Activated T-cell treated with anti-CD3 and anti-CD28 coated beads, Interleukin-2, amount 50 U/mL, for 4 hours (primary cell): ENCODE measurements at regions not wholly inside any gene's neighbourhood (a gene's known extent, or its start where the extent isn't known, plus 50 kb on each side); places are given as distances from the start of the nearest gene placed in this dataset.

Source experiments
- ATAC-seq, 2 donors: fragments of 200-7000 bp; cut with Tn5 transposase; one replicate each; pipeline ENCODE4 v1.10.0; 2021
- DNase-seq: peaks from one replicate; pipeline ENCODE4 v3.0.0-alpha.2; 2020
- H3K27me3 Mint-ChIP-seq: one replicate; pipeline ENCODE4 v1.8.0; 2021; ENCODE audit warnings: low read depth, mixed read lengths
- H3K36me3 Mint-ChIP-seq: one replicate; pipeline ENCODE4 v1.8.0; 2022; ENCODE audit warnings: mixed read lengths; ENCODE audit not compliant: insufficient read depth
- H3K4me1 Mint-ChIP-seq: one replicate; pipeline ENCODE4 v1.8.0; 2021; ENCODE audit warnings: low read depth, mixed read lengths
- H3K4me3 Mint-ChIP-seq: one replicate; pipeline ENCODE4 v1.8.0; 2021; ENCODE audit warnings: mild to moderate bottlenecking, moderate library complexity, mixed read lengths
- H3K9me3 Mint-ChIP-seq: one replicate; pipeline ENCODE4 v1.8.0; 2021; ENCODE audit warnings: mixed read lengths

DNA sequence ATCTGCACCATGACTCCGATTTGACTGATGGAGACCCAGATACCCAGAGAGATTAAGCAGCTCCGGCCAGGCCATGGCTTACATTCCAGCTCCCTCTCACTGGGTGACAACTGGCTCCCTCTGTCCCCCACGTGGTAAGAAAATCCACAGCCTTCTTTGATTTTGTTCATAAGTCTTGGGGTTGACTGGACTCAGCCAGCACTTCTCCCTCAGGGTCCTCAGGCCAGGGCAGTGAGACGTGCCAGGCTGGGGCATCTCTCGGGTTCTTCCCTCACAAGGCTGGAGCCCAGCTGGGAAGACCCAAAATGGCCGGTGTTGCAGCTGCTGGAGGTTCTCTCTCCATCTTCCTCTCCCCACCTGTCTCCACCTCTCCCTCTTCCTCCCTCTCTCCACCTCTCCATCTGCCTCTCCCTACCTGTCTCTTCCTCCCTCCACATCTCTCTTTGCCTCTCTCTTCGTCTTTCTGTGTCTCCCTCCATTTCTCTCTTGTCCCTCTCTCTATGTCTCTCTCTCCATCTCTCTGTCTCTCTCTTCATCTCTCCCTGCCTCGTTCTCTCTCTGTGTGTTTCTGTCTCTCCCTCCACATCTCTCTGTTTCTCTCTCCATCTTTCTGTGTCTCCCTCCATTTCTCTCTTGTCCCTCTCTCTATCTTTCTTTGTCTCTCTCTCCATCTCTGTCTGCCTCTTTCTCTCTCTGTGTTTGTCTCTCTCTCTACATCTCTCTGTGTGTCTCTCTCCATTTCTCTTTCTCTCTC, 105.3 kb downstream of the FOXL1 start:
- Mint-ChIP-seq H3K4me3 (no peak overlapping the region), H3K9me3 (no peaks in the 10 kb centered on the region), H3K36me3 (no peaks in the 10 kb centered on the region), H3K4me1 (no peaks in the 10 kb centered on the region), H3K27me3 (peaks cover 21% of the 10 kb centered on the region)
- DNase-seq (no peak), ATAC-seq (no peak)

DNA sequence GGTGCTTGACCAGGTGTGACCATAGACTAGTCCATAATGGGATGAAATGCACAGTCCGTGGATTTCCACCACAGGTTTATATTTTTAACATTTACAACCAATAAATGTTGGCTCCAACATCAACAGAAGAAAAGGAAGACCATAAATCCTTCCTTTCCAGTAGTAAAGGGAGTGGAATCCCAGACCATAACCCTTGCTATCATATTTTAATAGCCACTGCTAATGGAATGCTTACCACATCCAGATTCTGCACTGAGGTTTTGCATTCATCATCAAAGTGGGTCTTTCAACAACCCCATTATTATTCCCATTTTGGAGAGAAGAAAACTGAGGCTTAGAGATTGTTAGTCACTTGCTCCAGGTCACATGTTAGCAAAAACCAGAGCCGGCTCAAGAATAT, 106.7 kb downstream of the FOXL1 start:
- DNase-seq (no peak), ATAC-seq (no peak)
- Mint-ChIP-seq H3K4me3 (no peak overlapping the region), H3K36me3 (no peaks in the 10 kb centered on the region), H3K9me3 (no peaks in the 10 kb centered on the region), H3K4me1 (no peaks in the 10 kb centered on the region), H3K27me3 (peaks cover 14% of the 10 kb centered on the region)

DNA sequence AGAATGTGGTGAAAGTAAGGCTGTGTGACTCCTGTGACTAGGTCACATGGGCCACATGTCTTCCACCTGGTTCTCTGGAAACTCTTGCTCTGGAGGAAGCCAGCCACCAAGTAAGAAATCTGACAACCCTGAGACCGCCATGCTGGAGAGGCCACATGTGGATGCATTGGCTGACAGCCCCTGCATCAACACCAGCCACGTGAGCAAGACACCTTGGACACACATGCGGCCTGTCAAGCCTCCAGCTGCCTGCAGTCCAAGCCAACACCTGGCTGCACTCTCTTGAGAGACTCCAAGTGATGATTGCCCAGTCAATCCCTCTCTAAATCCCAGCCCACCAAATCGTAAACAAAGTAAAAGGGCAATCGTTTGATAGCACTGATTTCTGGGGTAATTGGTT, 112.6 kb downstream of the FOXL1 start:
- no peaks in the 10 kb centered on the region for H3K9me3 Mint-ChIP-seq
- no peak overlapping the region for H3K4me3 Mint-ChIP-seq
- H3K36me3 Mint-ChIP-seq, result no peaks in the 10 kb centered on the region
- no peaks in the 10 kb centered on the region for H3K4me1 Mint-ChIP-seq
- no peaks in the 10 kb centered on the region for H3K27me3 Mint-ChIP-seq
- DNase-seq (no peak), ATAC-seq (no peak)

DNA sequence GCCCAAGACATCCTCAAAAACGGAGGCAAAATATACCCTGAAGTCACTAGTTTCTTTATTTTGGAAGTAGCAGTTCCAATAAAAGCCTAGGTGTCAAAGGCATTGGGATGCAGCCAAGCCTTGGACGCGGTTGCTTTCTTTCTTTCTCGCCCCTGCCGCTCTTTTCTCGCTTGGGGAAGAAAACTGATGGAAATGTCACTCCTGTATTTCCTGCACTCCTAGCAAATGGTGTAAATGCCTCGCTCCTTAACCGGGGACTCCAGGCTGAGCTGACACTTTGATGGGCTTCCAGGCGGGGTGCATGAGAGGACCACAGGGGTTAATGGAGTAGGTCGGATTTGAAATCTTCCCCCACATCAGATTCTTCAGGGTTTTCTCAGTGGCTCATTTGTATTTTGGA, 114.1 kb downstream of the FOXL1 start:
- no peak overlapping the region for H3K4me3 Mint-ChIP-seq
- DNase-seq (no peak), ATAC-seq (no peak)
- H3K27me3 Mint-ChIP-seq, result no peaks in the 10 kb centered on the region
- no peaks in the 10 kb centered on the region for H3K4me1 Mint-ChIP-seq
- no peaks in the 10 kb centered on the region for H3K9me3 Mint-ChIP-seq
- H3K36me3 Mint-ChIP-seq, result no peaks in the 10 kb centered on the region

DNA sequence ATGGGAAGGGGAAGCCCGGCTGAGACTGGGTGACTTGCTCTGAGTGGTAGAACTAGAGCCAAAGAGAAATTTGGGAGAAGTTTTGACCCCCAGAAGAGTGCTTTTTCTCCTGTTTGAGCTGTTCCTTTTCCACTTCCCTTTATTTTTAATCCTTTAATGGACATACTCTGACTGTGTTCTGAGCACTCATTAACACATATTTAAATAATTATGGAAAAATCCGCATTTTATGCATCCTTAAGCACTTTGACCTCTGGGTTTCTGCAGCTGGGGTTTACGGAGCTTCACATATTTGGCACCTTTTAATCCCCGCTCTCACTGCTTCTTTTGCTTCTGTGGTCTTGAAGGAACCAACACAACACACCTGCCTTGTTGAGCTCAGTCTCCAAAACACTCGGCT, 114.7 kb downstream of the FOXL1 start:
- Mint-ChIP-seq H3K36me3 (no peaks in the 10 kb centered on the region), H3K9me3 (no peaks in the 10 kb centered on the region), H3K27me3 (no peaks in the 10 kb centered on the region), H3K4me1 (no peaks in the 10 kb centered on the region), H3K4me3 (no peak overlapping the region)
- DNase-seq (no peak), ATAC-seq (no peak)

DNA sequence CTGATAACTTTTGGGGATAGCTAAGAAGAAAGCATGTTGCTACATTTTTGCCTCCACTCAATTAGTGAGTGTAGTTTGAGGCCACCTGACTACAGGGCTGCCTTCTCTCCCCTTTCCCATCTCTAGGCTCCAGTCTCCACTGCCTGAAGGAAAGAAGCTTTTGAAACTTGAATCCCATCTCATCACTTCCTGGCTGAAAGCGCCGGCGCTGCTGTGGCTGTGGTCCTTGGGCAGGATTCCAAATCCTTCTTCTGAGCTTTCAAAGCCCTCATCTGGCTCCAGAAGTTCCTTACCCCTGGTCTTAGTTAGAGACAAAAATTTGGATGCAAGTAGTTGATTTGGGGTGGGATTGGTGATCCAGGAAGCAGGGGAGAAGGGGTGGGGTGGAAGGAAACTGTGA, 119.4 kb downstream of the FOXL1 start:
- no peak for DNase-seq
- no peaks in the 10 kb centered on the region for H3K36me3 Mint-ChIP-seq
- no peaks in the 10 kb centered on the region for H3K4me1 Mint-ChIP-seq
- H3K27me3 Mint-ChIP-seq, result peaks cover 2% of the 10 kb centered on the region
- H3K4me3 Mint-ChIP-seq, result no peak overlapping the region
- no peak for ATAC-seq
- H3K9me3 Mint-ChIP-seq, result no peaks in the 10 kb centered on the region

DNA sequence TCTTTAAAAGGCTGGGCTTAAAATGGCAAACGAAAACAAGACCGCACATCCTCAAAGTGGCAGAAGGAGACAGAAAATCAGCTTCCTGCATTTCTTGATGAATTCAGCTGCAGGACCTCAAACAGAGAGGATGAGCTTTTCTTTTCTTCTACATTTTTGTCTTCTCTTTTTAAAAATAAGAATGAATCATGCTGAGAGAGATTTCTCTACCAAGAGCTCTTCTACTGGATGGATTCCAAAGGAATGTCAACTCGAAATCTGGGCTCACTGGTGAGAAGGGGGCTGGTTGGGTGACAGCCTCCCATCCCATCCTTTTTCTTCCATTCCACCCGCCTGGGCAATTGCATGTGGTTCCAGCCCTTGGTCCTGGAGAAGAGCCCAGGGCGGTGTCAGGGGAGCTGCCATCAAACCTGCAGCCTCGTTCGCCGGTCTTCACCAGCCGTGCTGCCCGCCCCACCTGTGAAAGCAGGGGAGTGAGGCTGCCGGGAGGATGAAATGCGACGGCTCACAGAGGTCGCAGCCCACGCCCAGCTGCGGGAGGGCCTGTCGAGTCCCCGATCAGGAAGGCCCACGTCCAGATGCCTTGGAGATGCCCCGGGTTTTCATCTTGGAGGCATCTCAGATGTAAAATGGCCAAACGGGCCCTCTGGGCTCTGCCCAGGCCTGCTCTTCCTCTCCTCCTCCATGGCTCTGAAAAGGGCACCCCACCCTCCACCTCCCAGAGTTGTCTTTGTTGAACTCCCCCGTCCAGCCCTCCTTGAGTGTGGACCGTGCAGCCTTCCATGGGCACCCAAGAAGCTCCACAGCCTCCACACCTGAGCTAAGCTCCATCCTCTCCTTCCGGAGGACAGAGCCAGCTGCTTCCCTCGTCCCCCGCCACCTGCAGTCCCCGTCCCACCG, 121.9 kb downstream of the FOXL1 start:
- no peak for DNase-seq
- Mint-ChIP-seq H3K4me3 (no peak overlapping the region), H3K27me3 (peaks cover 4% of the 10 kb centered on the region), H3K9me3 (no peaks in the 10 kb centered on the region), H3K4me1 (no peaks in the 10 kb centered on the region), H3K36me3 (no peaks in the 10 kb centered on the region)
- ATAC-seq, result no peak

DNA sequence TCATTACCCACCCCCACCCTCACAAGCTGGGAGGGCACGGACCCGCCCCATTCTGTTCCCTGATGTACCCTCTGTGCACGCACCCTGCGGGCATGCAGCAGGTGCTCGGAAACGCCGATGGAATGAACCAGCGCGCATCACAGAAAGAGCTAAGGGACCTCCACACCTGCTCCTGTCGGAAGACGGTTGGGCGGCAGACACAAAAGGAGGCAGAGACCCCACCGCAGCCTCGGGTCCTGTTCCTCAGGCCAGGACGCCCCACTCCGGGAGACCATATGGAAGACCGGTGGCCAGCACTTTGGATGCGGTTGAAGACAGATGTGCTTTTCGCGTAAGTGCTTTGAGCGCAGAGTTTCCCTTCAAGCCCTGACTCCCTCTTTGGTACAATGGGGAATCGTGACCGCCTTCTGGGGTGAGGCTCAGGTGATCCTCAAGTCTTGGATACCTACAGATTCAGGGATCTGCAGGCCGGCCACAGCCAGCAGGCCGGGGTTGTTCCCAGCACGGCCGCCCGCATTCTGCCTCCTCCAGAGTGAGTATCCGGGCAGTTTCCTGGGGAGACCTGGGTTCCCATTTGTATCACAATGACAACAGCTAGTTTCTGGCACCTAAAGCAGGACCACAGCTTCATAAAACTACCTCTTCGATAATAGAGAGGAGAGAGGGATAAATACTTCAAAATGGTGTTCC, 123.1 kb downstream of the FOXL1 start:
- DNase-seq, result no peak
- Mint-ChIP-seq H3K4me3 (no peak overlapping the region), H3K9me3 (no peaks in the 10 kb centered on the region), H3K36me3 (no peaks in the 10 kb centered on the region), H3K27me3 (peaks cover 4% of the 10 kb centered on the region), H3K4me1 (no peaks in the 10 kb centered on the region)
- ATAC-seq, result no peak

DNA sequence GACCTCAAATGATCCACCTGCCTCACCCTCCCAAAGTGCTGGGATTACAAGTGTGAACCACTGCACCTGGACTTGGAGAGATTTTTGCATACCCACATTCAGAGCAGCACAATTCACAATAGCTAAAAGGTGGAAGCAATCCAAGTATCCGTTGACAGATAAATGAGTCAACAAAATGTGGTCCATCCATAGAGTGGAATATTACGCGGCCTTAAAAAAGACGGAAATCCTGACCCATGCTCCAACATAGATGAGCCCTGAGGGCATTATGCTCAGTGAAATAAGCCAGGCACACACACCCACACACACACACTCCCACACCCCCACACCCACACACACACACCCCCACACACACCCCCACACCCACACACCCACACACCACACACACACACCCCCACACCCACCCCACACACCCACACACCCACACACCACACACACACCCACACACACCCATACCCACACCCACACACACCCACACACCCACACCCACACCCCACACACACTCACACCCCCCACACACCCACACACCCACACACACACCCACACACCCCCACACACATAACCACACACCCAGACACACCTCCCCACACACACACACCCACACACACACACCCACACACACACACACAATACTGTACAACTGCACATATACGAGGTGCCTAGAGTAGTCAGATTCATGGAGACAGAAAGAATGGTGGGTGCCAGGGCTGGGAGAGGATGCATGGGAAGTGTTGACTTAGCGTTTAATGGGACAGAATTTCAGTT, 124.7 kb downstream of the FOXL1 start:
- no peak overlapping the region for H3K4me3 Mint-ChIP-seq
- ATAC-seq (no peak), DNase-seq (no peak)
- no peaks in the 10 kb centered on the region for H3K36me3 Mint-ChIP-seq
- H3K27me3 Mint-ChIP-seq, result peaks cover 4% of the 10 kb centered on the region
- no peaks in the 10 kb centered on the region for H3K9me3 Mint-ChIP-seq
- no peaks in the 10 kb centered on the region for H3K4me1 Mint-ChIP-seq

DNA sequence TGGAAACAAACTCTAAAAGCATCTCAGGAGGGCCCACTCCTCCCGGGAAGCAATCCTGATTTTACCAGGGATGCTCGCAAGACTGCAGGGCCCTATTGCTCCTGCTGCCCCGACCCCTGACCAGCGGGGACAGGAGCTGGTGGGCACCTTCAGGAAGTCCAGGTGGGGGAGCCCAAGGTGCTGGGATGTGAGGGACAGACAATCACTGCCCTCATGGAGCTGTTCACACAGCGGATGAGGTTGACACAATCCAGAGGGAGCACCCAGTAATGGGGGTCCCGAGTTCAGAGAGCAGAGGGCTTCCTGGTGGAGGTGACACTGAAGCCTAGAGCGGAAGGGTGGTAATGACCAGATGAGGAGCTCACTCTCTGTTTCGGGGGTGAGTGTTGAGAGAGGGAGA, 126.2 kb downstream of the FOXL1 start:
- no peaks in the 10 kb centered on the region for H3K36me3 Mint-ChIP-seq
- H3K4me1 Mint-ChIP-seq, result no peaks in the 10 kb centered on the region
- peaks cover 4% of the 10 kb centered on the region for H3K27me3 Mint-ChIP-seq
- H3K4me3 Mint-ChIP-seq, result no peak overlapping the region
- H3K9me3 Mint-ChIP-seq, result no peaks in the 10 kb centered on the region
- no peak for ATAC-seq
- DNase-seq, result no peak

DNA sequence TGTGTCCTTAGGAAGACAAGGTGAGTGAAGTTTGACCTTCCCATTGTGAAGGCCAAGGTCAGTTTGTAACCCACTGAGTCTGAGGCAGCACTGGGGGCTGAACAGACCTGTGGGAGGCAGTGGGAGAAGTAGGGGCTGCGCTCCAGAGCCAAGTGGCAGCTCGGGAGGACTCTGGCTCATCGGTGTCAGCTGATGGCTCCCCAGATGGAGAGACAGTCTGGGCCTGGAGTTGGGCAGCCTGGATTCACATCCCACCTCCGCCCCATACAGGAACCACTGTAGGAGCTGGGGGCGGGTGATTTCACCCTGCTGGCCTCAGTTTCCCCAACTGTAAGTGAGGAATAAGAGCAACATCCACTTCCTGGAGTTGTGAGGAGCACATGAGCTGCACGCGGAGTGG, 128.4 kb downstream of the FOXL1 start:
- ATAC-seq, result no peak
- no peaks in the 10 kb centered on the region for H3K4me1 Mint-ChIP-seq
- H3K36me3 Mint-ChIP-seq, result no peaks in the 10 kb centered on the region
- no peaks in the 10 kb centered on the region for H3K9me3 Mint-ChIP-seq
- H3K4me3 Mint-ChIP-seq, result no peak overlapping the region
- peaks cover 2% of the 10 kb centered on the region for H3K27me3 Mint-ChIP-seq
- no peak for DNase-seq

DNA sequence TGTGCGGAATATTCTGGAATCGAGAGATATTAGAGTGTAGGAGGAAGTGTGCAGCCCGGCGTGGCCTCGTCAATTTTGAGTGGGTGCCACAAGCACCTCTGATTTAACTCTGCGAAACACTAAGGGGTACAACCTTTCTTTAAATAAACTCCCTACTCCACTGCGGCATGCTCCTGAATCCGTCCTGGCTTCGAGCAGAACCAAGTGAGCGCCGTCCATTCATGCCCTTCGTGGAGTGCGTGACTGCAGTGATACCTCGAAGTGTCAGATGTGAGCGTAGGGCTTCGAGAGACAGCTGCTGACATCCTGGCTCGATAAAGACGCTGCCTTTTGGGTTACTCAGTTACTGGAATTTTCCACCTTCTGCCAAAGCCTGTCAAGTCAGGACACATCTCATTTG, 128.8 kb downstream of the FOXL1 start:
- ATAC-seq (no peak), DNase-seq (no peak)
- Mint-ChIP-seq H3K4me3 (no peak overlapping the region), H3K36me3 (no peaks in the 10 kb centered on the region), H3K4me1 (no peaks in the 10 kb centered on the region), H3K27me3 (peaks cover 2% of the 10 kb centered on the region), H3K9me3 (no peaks in the 10 kb centered on the region)

DNA sequence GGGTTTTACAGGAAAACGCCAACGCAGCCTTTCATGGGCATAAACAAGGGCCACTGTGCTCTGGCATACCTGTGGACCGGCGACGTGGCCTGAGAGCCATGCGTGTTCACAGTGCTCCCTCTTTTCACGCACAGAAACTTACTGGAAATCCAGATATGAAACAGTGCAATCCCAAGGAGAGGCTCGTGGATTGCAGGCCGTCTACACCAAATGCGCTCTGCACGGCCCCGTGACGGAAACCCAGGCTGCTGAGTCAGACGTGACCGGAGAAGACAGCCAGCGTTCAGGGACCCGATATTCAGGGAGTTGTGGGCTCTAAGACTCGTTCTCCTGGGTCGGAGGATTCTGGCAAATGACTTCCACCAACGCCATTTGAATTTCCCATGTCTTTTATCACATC, 129.2 kb downstream of the FOXL1 start:
- no peaks in the 10 kb centered on the region for H3K36me3 Mint-ChIP-seq
- DNase-seq, result no peak
- no peaks in the 10 kb centered on the region for H3K9me3 Mint-ChIP-seq
- peaks cover 2% of the 10 kb centered on the region for H3K27me3 Mint-ChIP-seq
- no peak for ATAC-seq
- H3K4me1 Mint-ChIP-seq, result no peaks in the 10 kb centered on the region
- no peak overlapping the region for H3K4me3 Mint-ChIP-seq

DNA sequence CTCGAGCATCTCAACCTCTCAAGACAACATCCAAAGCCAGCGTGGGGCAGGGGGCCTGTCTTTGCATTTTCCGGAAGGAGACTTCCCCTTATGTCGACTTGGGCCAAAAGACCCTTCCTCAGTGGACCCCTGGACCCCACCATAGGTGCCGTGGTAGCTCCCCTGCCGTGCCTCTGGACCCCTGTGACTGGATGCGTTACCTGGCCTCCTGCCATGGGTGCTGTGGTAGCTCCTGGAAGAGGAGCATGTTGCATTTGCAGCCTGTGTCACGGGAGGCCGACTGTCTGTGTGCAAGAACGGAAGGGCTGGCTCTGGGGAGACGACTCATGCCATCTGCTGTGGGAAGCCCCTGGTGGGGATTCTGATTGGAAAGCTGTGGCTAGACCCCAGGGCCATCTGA, 130.1 kb downstream of the FOXL1 start:
- ATAC-seq, result no peak
- H3K4me1 Mint-ChIP-seq, result no peaks in the 10 kb centered on the region
- no peak overlapping the region for H3K4me3 Mint-ChIP-seq
- no peaks in the 10 kb centered on the region for H3K9me3 Mint-ChIP-seq
- H3K27me3 Mint-ChIP-seq, result peaks cover 2% of the 10 kb centered on the region
- DNase-seq, result no peak
- H3K36me3 Mint-ChIP-seq, result no peaks in the 10 kb centered on the region
